ENCODE measurements at regions not wholly inside any gene's neighbourhood (a gene's known extent, or its start where the extent isn't known, plus 50 kb on each side); places are given as distances from the start of the nearest gene placed in this dataset.

DNA sequence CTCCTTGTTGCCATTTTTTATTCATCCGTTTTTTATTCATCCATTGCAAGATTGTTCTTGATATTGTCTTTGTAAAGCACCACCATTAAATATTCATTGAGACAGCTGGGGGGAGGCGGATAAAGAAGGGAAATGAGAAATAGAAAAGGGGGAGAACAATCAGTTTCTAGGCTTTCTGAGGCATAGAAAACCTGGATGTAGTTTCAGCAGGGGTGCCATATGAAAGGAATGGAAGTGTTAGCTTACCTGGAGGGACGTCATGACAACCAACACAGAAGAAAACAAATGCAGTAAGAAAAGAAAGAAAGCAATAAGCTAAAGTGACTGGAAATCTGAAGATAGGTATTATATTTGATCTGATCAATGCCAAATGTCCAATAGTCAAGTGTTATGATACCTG, 276.1 kb downstream of the GASK1B start:
- no peaks in the 10 kb centered on the region for H3K9me3 Mint-ChIP-seq (ENCODE audit: low read depth, unreplicated experiment)
- DNase-seq, result no peak
- H3K27ac Mint-ChIP-seq (ENCODE audit: unreplicated experiment), result no peak overlapping the region
- H3K36me3 Mint-ChIP-seq (ENCODE audit: insufficient read depth, unreplicated experiment), result no peaks in the 10 kb centered on the region
- TF ChIP-seq CTCF (IDR thresholded peaks at IDR 0.05; ENCODE audit: unreplicated experiment), result no peak
- BruUV-seq (replicated peaks), result no TSS peak
- intact Hi-C loops (cut with micrococcal nuclease; ENCODE audit: unreplicated experiment), result no loop called here
- H3K4me3 Mint-ChIP-seq (ENCODE audit: low read depth, unreplicated experiment), result no peak overlapping the region
- no peaks in the 10 kb centered on the region for H3K4me1 Mint-ChIP-seq (ENCODE audit: low read depth, unreplicated experiment)
- no peaks in the 10 kb centered on the region for H3K27me3 Mint-ChIP-seq (ENCODE audit: unreplicated experiment)
- CTCF ChIA-PET, result no interaction called here

DNA sequence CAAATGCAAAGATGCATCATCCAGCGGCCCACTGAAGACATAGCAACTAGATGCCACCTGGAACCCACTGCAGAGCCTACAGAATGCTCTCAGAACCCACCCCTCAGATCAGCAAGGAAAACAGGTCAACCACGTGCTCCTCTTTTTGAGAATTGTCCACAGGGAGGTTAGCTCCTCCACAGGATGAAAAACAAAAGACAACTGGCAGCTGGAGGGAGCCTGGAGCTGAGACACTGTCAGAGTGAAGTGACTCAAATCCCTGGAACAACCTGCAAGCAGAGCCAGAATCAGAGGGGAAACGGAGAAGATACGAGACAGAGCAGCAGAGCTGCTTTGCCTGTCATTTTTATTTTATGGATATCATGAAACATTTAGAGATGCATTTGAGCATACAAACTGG, 277.6 kb downstream of the GASK1B start:
- no peak overlapping the region for H3K27ac Mint-ChIP-seq (ENCODE audit: unreplicated experiment)
- CTCF ChIA-PET, result no interaction called here
- no peaks in the 10 kb centered on the region for H3K4me1 Mint-ChIP-seq (ENCODE audit: low read depth, unreplicated experiment)
- TF ChIP-seq CTCF (IDR thresholded peaks at IDR 0.05; ENCODE audit: unreplicated experiment), result no peak
- no peak for DNase-seq
- no peaks in the 10 kb centered on the region for H3K36me3 Mint-ChIP-seq (ENCODE audit: insufficient read depth, unreplicated experiment)
- no TSS peak for BruUV-seq (replicated peaks)
- no peaks in the 10 kb centered on the region for H3K27me3 Mint-ChIP-seq (ENCODE audit: unreplicated experiment)
- intact Hi-C loops (cut with micrococcal nuclease; ENCODE audit: unreplicated experiment), result no loop called here
- no peaks in the 10 kb centered on the region for H3K9me3 Mint-ChIP-seq (ENCODE audit: low read depth, unreplicated experiment)
- H3K4me3 Mint-ChIP-seq (ENCODE audit: low read depth, unreplicated experiment), result no peak overlapping the region

DNA sequence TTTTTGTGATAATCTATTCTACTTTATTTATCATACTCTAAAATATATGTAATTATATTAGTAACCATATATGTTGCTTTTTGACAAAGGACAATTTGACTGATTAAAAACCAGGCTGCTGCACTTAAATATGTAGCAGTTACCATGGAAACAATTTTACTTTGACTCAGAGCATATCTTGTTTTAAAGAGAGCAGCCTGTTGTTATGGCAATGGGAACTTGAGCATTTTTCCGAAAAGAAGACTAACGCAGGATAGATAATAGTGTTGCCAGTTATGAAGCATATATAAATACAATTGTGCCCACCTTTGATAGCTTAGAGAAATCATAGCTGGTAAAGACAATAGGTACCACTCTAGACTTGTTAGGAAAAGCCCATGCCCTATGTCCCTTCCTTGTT, 283.0 kb downstream of the GASK1B start:
- no TSS peak for BruUV-seq (replicated peaks)
- no peaks in the 10 kb centered on the region for H3K4me1 Mint-ChIP-seq (ENCODE audit: low read depth, unreplicated experiment)
- CTCF ChIA-PET, result no interaction called here
- intact Hi-C loops (cut with micrococcal nuclease; ENCODE audit: unreplicated experiment), result no loop called here
- H3K4me3 Mint-ChIP-seq (ENCODE audit: low read depth, unreplicated experiment), result no peak overlapping the region
- H3K36me3 Mint-ChIP-seq (ENCODE audit: insufficient read depth, unreplicated experiment), result no peaks in the 10 kb centered on the region
- H3K27ac Mint-ChIP-seq (ENCODE audit: unreplicated experiment), result no peak overlapping the region
- TF ChIP-seq CTCF (IDR thresholded peaks at IDR 0.05; ENCODE audit: unreplicated experiment), result no peak
- no peak for DNase-seq
- no peaks in the 10 kb centered on the region for H3K27me3 Mint-ChIP-seq (ENCODE audit: unreplicated experiment)
- H3K9me3 Mint-ChIP-seq (ENCODE audit: low read depth, unreplicated experiment), result no peaks in the 10 kb centered on the region

DNA sequence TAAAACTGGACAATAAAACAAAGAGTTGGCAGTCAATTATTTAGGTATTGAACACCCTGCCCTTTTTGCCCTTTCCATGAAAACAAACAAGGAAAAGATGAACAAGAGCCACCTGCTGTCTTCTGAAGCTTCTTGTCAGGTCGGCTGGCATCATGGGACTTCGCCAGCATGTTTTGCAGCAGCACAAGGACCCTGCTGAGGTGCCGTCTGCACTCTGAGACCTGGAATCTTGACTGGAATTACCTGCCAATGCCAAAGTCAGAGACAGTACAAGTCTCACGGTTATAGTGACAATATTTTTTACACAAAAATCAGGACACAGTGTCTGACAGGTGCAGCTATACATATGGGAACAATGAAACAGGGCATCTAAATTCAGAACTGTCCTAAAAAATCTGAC, 284.5 kb downstream of the GASK1B start:
- DNase-seq, result no peak
- Mint-ChIP-seq H3K9me3 (ENCODE audit: low read depth, unreplicated experiment) (no peaks in the 10 kb centered on the region), H3K36me3 (ENCODE audit: insufficient read depth, unreplicated experiment) (no peaks in the 10 kb centered on the region), H3K27ac (ENCODE audit: unreplicated experiment) (no peak overlapping the region), H3K4me3 (ENCODE audit: low read depth, unreplicated experiment) (no peak overlapping the region), H3K4me1 (ENCODE audit: low read depth, unreplicated experiment) (no peaks in the 10 kb centered on the region), H3K27me3 (ENCODE audit: unreplicated experiment) (no peaks in the 10 kb centered on the region)
- no TSS peak for BruUV-seq (replicated peaks)
- CTCF ChIA-PET, result no interaction called here
- intact Hi-C loops (cut with micrococcal nuclease; ENCODE audit: unreplicated experiment), result no loop called here
- TF ChIP-seq CTCF (IDR thresholded peaks at IDR 0.05; ENCODE audit: unreplicated experiment), result no peak

GRCh38 chr4:157887316-157887715, 285.5 kb downstream of the GASK1B start:
- Mint-ChIP-seq H3K4me1 (ENCODE audit: low read depth, unreplicated experiment) (no peaks in the 10 kb centered on the region), H3K9me3 (ENCODE audit: low read depth, unreplicated experiment) (no peaks in the 10 kb centered on the region), H3K36me3 (ENCODE audit: insufficient read depth, unreplicated experiment) (no peaks in the 10 kb centered on the region), H3K27me3 (ENCODE audit: unreplicated experiment) (no peaks in the 10 kb centered on the region), H3K4me3 (ENCODE audit: low read depth, unreplicated experiment) (no peak overlapping the region), H3K27ac (ENCODE audit: unreplicated experiment) (no peak overlapping the region)
- CTCF ChIA-PET, result no interaction called here
- no peak for TF ChIP-seq CTCF (IDR thresholded peaks at IDR 0.05; ENCODE audit: unreplicated experiment)
- no peak for DNase-seq
- no TSS peak for BruUV-seq (replicated peaks)
- intact Hi-C loops (cut with micrococcal nuclease; ENCODE audit: unreplicated experiment), result no loop called here

Measured in Calu3 (cell line).